ENCODE measurements at regions not wholly inside any gene's neighbourhood (a gene's known extent, or its start where the extent isn't known, plus 50 kb on each side); places are given as distances from the start of the nearest gene placed in this dataset.

DNA sequence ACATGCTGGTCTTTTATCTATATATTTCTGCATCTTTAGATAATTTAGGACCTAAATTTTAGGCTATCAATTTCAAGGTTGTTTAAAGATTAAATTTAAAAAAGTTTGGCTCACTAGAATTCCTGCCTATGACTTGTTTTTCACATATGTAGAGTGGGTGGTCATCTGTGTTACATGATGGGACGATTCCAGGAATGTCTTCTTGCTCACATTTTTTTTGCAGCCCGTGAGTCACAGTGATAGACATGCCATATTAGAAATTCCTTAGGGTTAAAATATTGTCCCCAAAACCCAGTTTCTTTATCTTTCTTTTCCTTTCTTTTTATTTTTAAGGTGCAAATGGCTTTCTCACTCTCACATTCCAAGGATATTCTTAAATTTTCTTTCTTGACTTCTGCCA is 652.0 kb downstream of the PLCL1 start:
- Histone ChIP-seq H3K4me3 (no peak overlapping the region), H3K9ac (ENCODE audit: insufficient read length) (no peak overlapping the region), H3K36me3 (ENCODE audit: insufficient read depth, low read length) (no peaks in the 10 kb centered on the region), H3K27ac (no peak overlapping the region), H3K9me3 (ENCODE audit: low read depth, low read length) (no peaks in the 10 kb centered on the region)
- no peak for DNase-seq (ENCODE audit: low read depth, low spot score)
- TF ChIP-seq POLR2AphosphoS5 (IDR thresholded peaks at IDR 0.05; ENCODE audit: borderline replicate concordance, low read depth, low read length) = no peak
- TF ChIP-seq FOXP2 (optimal IDR thresholded peaks at IDR 0.05; ENCODE audit: control extremely low read depth, extremely low read length, insufficient read depth) = no peak
- TF ChIP-seq EZH2 (IDR thresholded peaks at IDR 0.05) = no peak

DNA sequence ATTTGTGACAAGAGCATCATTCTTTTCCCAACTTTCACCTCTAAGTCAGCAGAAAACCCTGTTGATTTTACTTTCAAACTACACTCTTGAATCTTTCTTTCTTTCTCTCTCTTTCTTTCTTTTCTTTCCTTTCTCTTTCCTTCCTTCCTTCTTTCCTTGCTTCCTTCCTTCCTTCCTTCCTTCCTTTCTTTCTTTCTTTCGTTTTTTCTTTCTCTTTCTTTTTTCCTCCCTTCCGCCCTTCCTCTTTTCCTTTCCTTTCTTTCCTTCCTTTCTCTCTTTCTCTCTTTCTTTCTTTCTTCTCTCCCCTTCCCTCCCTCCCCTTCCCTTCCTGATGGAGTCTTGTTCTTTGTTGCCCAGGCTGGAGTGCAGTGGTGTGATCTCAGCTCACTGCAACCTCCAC is 649.5 kb downstream of the PLCL1 start:
- H3K27ac ChIP-seq = no peak overlapping the region
- H3K4me3 ChIP-seq = no peak overlapping the region
- TF ChIP-seq FOXP2 (optimal IDR thresholded peaks at IDR 0.05; ENCODE audit: control extremely low read depth, extremely low read length, insufficient read depth) = no peak
- TF ChIP-seq POLR2AphosphoS5 (IDR thresholded peaks at IDR 0.05; ENCODE audit: borderline replicate concordance, low read depth, low read length) = no peak
- no peak for TF ChIP-seq EZH2 (IDR thresholded peaks at IDR 0.05)
- DNase-seq (ENCODE audit: low read depth, low spot score) = no peak
- no peak overlapping the region for H3K9ac ChIP-seq (ENCODE audit: insufficient read length)
- H3K9me3 ChIP-seq (ENCODE audit: low read depth, low read length) = no peaks in the 10 kb centered on the region
- H3K36me3 ChIP-seq (ENCODE audit: insufficient read depth, low read length) = no peaks in the 10 kb centered on the region

DNA sequence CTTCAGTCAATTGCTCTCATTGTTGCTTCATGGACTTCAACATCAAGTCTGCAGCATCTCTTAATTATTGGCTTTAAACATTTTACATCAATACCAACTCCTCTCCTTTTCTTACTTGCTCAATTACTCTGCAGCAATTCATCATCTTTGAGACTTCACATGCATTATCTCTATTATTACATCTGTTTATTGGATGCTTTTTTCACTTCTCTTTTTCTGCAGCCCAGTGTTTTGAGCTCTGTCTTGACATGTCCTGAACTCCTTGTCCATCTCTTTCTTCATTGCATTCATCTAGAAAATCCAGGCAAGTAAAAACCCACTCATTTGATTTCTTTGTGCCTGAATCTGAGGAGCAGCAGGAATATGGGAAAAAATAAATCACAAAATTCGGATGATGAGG is 647.9 kb downstream of the PLCL1 start:
- Histone ChIP-seq H3K4me3 (no peak overlapping the region), H3K36me3 (ENCODE audit: insufficient read depth, low read length) (no peaks in the 10 kb centered on the region), H3K9ac (ENCODE audit: insufficient read length) (no peak overlapping the region), H3K9me3 (ENCODE audit: low read depth, low read length) (no peaks in the 10 kb centered on the region), H3K27ac (no peak overlapping the region)
- TF ChIP-seq EZH2 (IDR thresholded peaks at IDR 0.05) = no peak
- TF ChIP-seq FOXP2 (optimal IDR thresholded peaks at IDR 0.05; ENCODE audit: control extremely low read depth, extremely low read length, insufficient read depth) = no peak
- no peak for TF ChIP-seq POLR2AphosphoS5 (IDR thresholded peaks at IDR 0.05; ENCODE audit: borderline replicate concordance, low read depth, low read length)
- no peak for DNase-seq (ENCODE audit: low read depth, low spot score)

DNA sequence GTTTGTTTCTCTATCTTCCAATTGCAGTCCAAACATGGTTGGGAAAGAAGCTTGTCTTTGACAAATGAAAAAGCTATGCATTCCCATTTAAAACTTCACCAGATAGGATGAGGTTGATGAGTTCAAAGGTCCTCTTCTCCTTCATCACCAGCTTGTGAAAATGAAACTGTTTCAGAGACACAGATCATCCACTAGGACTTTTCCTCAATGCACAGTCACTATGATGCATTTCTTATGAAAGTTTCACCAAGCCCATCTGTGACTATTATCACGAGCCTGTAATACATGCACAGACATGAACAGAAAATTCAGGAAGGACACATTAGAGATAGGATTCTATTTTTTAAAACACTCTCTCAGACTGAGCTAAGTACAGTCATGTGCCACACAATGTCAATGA is 644.4 kb downstream of the PLCL1 start:
- Histone ChIP-seq H3K36me3 (ENCODE audit: insufficient read depth, low read length) (no peaks in the 10 kb centered on the region), H3K9ac (ENCODE audit: insufficient read length) (no peak overlapping the region), H3K9me3 (ENCODE audit: low read depth, low read length) (no peaks in the 10 kb centered on the region), H3K4me3 (no peak overlapping the region), H3K27ac (no peak overlapping the region)
- TF ChIP-seq EZH2 (IDR thresholded peaks at IDR 0.05) (no peak), POLR2AphosphoS5 (IDR thresholded peaks at IDR 0.05; ENCODE audit: borderline replicate concordance, low read depth, low read length) (no peak), FOXP2 (optimal IDR thresholded peaks at IDR 0.05; ENCODE audit: control extremely low read depth, extremely low read length, insufficient read depth) (no peak)
- no peak for DNase-seq (ENCODE audit: low read depth, low spot score)

DNA sequence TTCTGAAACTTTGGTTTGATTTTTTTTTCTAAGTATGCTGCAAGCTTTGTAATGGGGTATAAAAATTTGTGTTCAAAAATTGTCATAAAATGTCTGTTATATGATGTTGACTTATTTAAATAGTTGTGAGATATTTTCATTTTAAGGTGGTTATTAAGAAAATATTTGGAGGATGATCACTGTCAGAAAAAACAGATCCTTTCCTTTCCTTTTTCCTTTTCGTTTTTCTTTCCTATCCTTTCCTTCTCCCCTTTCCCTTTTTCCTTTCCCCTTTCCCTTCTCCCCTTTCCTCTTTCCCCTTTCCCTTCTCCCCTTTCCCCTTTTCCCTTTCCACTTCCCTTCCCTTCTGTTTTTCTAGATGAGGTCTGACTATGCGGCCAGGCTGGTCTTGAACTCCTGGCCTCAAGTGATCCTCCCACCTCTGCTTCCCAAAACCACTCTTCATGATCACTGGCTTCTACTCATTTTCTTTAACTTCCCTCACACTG is 640.5 kb downstream of the PLCL1 start:
- TF ChIP-seq EZH2 (IDR thresholded peaks at IDR 0.05) (no peak), FOXP2 (optimal IDR thresholded peaks at IDR 0.05; ENCODE audit: control extremely low read depth, extremely low read length, insufficient read depth) (no peak), POLR2AphosphoS5 (IDR thresholded peaks at IDR 0.05; ENCODE audit: borderline replicate concordance, low read depth, low read length) (no peak)
- H3K27ac ChIP-seq = no peak overlapping the region
- H3K36me3 ChIP-seq (ENCODE audit: insufficient read depth, low read length) = no peaks in the 10 kb centered on the region
- no peaks in the 10 kb centered on the region for H3K9me3 ChIP-seq (ENCODE audit: low read depth, low read length)
- no peak for DNase-seq (ENCODE audit: low read depth, low spot score)
- H3K9ac ChIP-seq (ENCODE audit: insufficient read length) = no peak overlapping the region
- H3K4me3 ChIP-seq = no peak overlapping the region

DNA sequence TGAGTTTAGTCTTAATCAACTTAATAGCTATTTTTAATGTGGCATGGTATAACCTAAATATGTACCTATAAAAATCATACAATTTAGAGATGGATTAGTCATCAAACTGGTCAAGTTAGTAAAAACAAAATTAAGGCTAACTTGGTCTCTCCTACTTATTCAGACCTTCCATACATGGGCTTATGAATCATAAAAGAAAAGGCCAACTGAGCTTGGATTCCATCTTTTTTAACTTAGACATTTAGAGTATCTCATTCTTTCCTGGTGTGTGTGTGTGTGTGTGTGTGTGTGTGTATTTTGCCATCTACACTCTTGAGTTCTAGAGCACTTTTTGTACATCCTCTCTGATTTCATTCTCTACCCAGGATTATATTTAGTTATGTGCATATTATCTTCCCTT is 637.5 kb downstream of the PLCL1 start:
- H3K4me3 ChIP-seq = no peak overlapping the region
- H3K9me3 ChIP-seq (ENCODE audit: low read depth, low read length) = no peaks in the 10 kb centered on the region
- no peaks in the 10 kb centered on the region for H3K36me3 ChIP-seq (ENCODE audit: insufficient read depth, low read length)
- H3K27ac ChIP-seq = no peak overlapping the region
- H3K9ac ChIP-seq (ENCODE audit: insufficient read length) = no peak overlapping the region
- no peak for DNase-seq (ENCODE audit: low read depth, low spot score)
- TF ChIP-seq EZH2 (IDR thresholded peaks at IDR 0.05) (no peak), POLR2AphosphoS5 (IDR thresholded peaks at IDR 0.05; ENCODE audit: borderline replicate concordance, low read depth, low read length) (no peak), FOXP2 (optimal IDR thresholded peaks at IDR 0.05; ENCODE audit: control extremely low read depth, extremely low read length, insufficient read depth) (no peak)

DNA sequence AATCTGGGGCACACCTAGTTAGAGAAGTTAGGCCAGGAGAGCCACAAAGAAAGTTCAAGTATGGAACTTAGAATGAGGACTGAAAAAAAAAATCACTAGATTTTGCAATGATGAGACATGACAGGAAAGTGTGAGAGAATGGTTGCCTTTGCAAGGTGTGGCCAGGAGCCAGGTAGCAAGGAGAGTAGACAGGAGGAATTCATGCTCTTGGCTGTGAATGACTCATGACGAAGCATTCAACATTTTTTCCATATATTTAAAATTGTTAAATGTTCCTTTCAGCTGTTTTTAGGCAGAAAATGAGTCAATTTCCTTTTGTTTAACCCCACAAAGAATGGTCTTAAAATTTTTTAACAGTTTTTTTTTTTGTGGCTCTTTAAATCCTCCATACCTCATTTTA is 636.9 kb downstream of the PLCL1 start:
- no peak for DNase-seq (ENCODE audit: low read depth, low spot score)
- no peaks in the 10 kb centered on the region for H3K9me3 ChIP-seq (ENCODE audit: low read depth, low read length)
- H3K9ac ChIP-seq (ENCODE audit: insufficient read length) = no peak overlapping the region
- H3K36me3 ChIP-seq (ENCODE audit: insufficient read depth, low read length) = no peaks in the 10 kb centered on the region
- no peak overlapping the region for H3K4me3 ChIP-seq
- no peak for TF ChIP-seq FOXP2 (optimal IDR thresholded peaks at IDR 0.05; ENCODE audit: control extremely low read depth, extremely low read length, insufficient read depth)
- TF ChIP-seq POLR2AphosphoS5 (IDR thresholded peaks at IDR 0.05; ENCODE audit: borderline replicate concordance, low read depth, low read length) = no peak
- TF ChIP-seq EZH2 (IDR thresholded peaks at IDR 0.05) = no peak
- no peak overlapping the region for H3K27ac ChIP-seq

DNA sequence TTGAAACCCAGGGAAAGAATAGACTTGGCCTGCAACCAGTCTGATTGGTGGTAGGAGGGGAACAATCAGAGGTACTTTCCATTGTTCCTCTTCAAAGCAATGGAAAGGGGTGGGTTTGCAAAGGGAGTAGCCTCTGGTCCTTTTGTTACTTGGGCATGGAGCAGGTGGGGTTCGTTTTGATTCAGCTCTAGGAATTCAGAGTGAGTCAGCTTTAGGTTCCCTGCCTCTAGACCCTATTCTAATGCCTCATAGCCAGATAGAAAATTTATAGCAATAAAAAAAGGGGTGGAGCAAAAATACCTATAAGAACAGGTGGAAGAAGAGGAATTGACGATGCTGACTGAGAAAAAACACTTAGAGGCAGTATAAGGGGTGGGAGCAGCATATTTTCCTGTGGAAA is 636.4 kb downstream of the PLCL1 start:
- H3K9me3 ChIP-seq (ENCODE audit: low read depth, low read length) = no peaks in the 10 kb centered on the region
- H3K36me3 ChIP-seq (ENCODE audit: insufficient read depth, low read length) = no peaks in the 10 kb centered on the region
- no peak for DNase-seq (ENCODE audit: low read depth, low spot score)
- no peak overlapping the region for H3K9ac ChIP-seq (ENCODE audit: insufficient read length)
- no peak overlapping the region for H3K4me3 ChIP-seq
- no peak overlapping the region for H3K27ac ChIP-seq
- TF ChIP-seq POLR2AphosphoS5 (IDR thresholded peaks at IDR 0.05; ENCODE audit: borderline replicate concordance, low read depth, low read length) (no peak), EZH2 (IDR thresholded peaks at IDR 0.05) (no peak), FOXP2 (optimal IDR thresholded peaks at IDR 0.05; ENCODE audit: control extremely low read depth, extremely low read length, insufficient read depth) (no peak)

DNA sequence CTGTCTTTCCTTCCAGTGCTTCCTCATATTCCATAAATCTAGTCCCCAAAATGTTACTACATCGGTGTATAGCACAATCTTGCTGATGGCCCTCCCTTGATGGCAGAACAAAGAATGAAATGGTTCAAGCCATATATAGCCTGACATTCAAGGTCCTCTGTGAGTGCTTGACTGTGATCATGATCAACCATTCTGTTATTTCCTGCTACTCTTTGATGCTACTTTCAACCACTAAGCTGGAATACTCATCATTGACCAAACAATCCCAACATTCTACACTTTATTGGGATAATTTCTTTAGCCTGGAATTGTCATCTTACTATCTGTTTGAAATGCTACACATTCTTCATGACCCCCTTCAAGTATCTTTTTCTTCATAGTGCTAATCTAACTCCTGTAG is 633.9 kb downstream of the PLCL1 start:
- no peak for TF ChIP-seq EZH2 (IDR thresholded peaks at IDR 0.05)
- no peak for DNase-seq (ENCODE audit: low read depth, low spot score)
- H3K9ac ChIP-seq (ENCODE audit: insufficient read length) = no peak overlapping the region
- no peak overlapping the region for H3K27ac ChIP-seq
- H3K9me3 ChIP-seq (ENCODE audit: low read depth, low read length) = no peaks in the 10 kb centered on the region
- no peaks in the 10 kb centered on the region for H3K36me3 ChIP-seq (ENCODE audit: insufficient read depth, low read length)
- H3K4me3 ChIP-seq = no peak overlapping the region
